HepG2 (cell line): ENCODE measurements at regions not wholly inside any gene's neighbourhood (a gene's known extent, or its start where the extent isn't known, plus 50 kb on each side); places are given as distances from the start of the nearest gene placed in this dataset.

Experiments
- ATAC-seq: fragments of 200-7000 bp; cut with Tn5 transposase; 3 replicates; pipeline ENCODE4 v1.9.1; 2020; ENCODE audit warnings: mild to moderate bottlenecking, moderate library complexity
- BruUV-seq: library from RNA; stranded (reverse); fragments of 400-500 nt; replicated peaks from 2 replicates; lab custom pipeline; 2021; lab: Mats Ljungman, UMichigan
- CTCF ChIA-PET: fragments of 300-600 bp; formaldehyde crosslinking; extraction: SDS; loops from one replicate; lab custom pipeline; 2021; ENCODE audit warnings: low total read pairs, inconsistent platforms, low intra/inter-chr PET ratio; lab: Yijun Ruan, JAX
- POLR2A ChIA-PET: fragments of 350-600 bp; sonication (Branson Sonifier 250); formaldehyde crosslinking; loops from one replicate; lab custom pipeline; 2020; ENCODE audit warnings: antibody characterized with exemption, inconsistent platforms; lab: Yijun Ruan, JAX
- DNase-seq: peaks from one replicate; pipeline ENCODE4 v3.0.0-alpha.2; 2015; ENCODE audit warnings: low spot score
- FAIRE-seq: peaks from 3 replicates; lab custom pipeline; 2011; peaks lifted over from hg19 to GRCh38; lab: Jason Lieb, UNC
- H2AFZ ChIP-seq: one replicate; pipeline ENCODE4 v1.6.1; 2011; ENCODE audit warnings: low read length, inconsistent platforms
- H3K27ac ChIP-seq: fragments of 300-600 bp; 3 replicates; pipeline ENCODE4 v1.8.0; 2011; ENCODE audit warnings: mixed run types, mild to moderate bottlenecking, mixed read lengths, low read length, inconsistent platforms; ENCODE audit not compliant: insufficient read depth; ENCODE audit errors: extremely low read length
- H3K27me3 ChIP-seq, 2 experiments: fragments of 200-600 bp in 1 of 2; 2 replicates in 1 of 2; 3 replicates in 1 of 2; pipeline versions ENCODE4 v1.6.0 to v1.8.0; 2011; ENCODE audit warnings: low read length in 2 of 2, mild to moderate bottlenecking in 2 of 2, moderate library complexity in 2 of 2, inconsistent platforms in 1 of 2; ENCODE audit not compliant: insufficient read depth in 2 of 2, control insufficient read depth in 1 of 2
- H3K36me3 ChIP-seq, 2 experiments: fragments of 200-600 bp in 1 of 2; replicated peaks in 1 of 2; 2 replicates in 1 of 2; 3 replicates in 1 of 2; pipeline versions ENCODE4 v1.5.1 to v1.8.0; 2011; ENCODE audit warnings: low read length in 2 of 2, inconsistent platforms in 1 of 2; ENCODE audit not compliant: insufficient read depth in 2 of 2, control insufficient read depth in 1 of 2
- H3K4me1 ChIP-seq: 2 replicates; pipeline ENCODE4 v1.5.1; 2012; ENCODE audit warnings: low read length, inconsistent platforms; ENCODE audit not compliant: insufficient read depth
- H3K4me2 ChIP-seq: 2 replicates; pipeline ENCODE4 v1.6.0; 2011; ENCODE audit warnings: low read depth, low read length, inconsistent platforms
- H3K4me3 ChIP-seq, 3 experiments: fragments of 200-600 bp in 1 of 3; sonication (generic), shearing (Covaris generic) in 1 of 3; replicated peaks in 1 of 3; 2 replicates each; pipeline ENCODE4 v1.5.1; 2011 to 2016; ENCODE audit warnings: low read length in 3 of 3, inconsistent platforms in 2 of 3, low read depth in 2 of 3, mild to moderate bottlenecking in 2 of 3, control low read depth in 1 of 3, mixed read lengths in 1 of 3; ENCODE audit not compliant: insufficient read depth in 1 of 3
- H3K79me2 ChIP-seq: one replicate; pipeline ENCODE4 v1.6.1; 2011; ENCODE audit warnings: low read length, inconsistent platforms; ENCODE audit not compliant: insufficient read depth
- H3K9ac ChIP-seq: 2 replicates; pipeline ENCODE4 v1.6.0; 2011; ENCODE audit warnings: mild to moderate bottlenecking, low read depth, low read length, inconsistent platforms; ENCODE audit not compliant: insufficient read depth
- H3K9me3 ChIP-seq: 2 replicates; pipeline ENCODE4 v1.5.1; 2012; ENCODE audit warnings: mild to moderate bottlenecking, low read length
- H4K20me1 ChIP-seq: 2 replicates; pipeline ENCODE4 v1.6.0; 2011; ENCODE audit warnings: inconsistent platforms, mild to moderate bottlenecking, low read length, moderate library complexity; ENCODE audit not compliant: insufficient read depth
- DPF2 ChIP-seq: sonication (generic); formaldehyde crosslinking; IDR thresholded peaks from 2 replicates; pipeline ENCODE4 v1.4.0; 2020; ENCODE audit warnings: mild to moderate bottlenecking, low read depth, missing genetic modification reagents, borderline replicate concordance
- HBP1 ChIP-seq: IDR thresholded peaks from 2 replicates; pipeline ENCODE4 v1.6.1; 2016; ENCODE audit warnings: low read depth, control low read depth
- PBX3 ChIP-seq: sonication (generic); formaldehyde crosslinking; IDR thresholded peaks from 2 replicates; pipeline ENCODE4 v1.8.1; 2023; ENCODE audit warnings: missing genetic modification reagents, inconsistent platforms, borderline replicate concordance
- TBX3 ChIP-seq: fragments of 450-650 bp; IDR thresholded peaks from 2 replicates; pipeline ENCODE4 v1.6.1; 2017; ENCODE audit warnings: antibody characterized with exemption, mild to moderate bottlenecking, inconsistent platforms, borderline replicate concordance
- TEF ChIP-seq: sonication (generic); formaldehyde crosslinking; IDR thresholded peaks from 2 replicates; pipeline ENCODE4 v1.5.0; 2020; ENCODE audit warnings: missing genetic modification reagents
- TP53 ChIP-seq: sonication (generic); formaldehyde crosslinking; conservative IDR thresholded peaks from 2 replicates; pipeline ENCODE4 v1.4.0; 2020; ENCODE audit warnings: missing genetic modification reagents
- TRIM24 ChIP-seq: sonication (generic); formaldehyde crosslinking; IDR thresholded peaks from 2 replicates; pipeline ENCODE4 v1.8.0; 2022; ENCODE audit warnings: mild to moderate bottlenecking, missing genetic modification reagents
- ZFAT ChIP-seq: sonication (generic); formaldehyde crosslinking; conservative IDR thresholded peaks from 2 replicates; pipeline ENCODE4 v1.8.1; 2023; ENCODE audit warnings: missing genetic modification reagents, inconsistent platforms
- ZFP36L2 ChIP-seq: sonication (generic); formaldehyde crosslinking; IDR thresholded peaks from 2 replicates; pipeline ENCODE4 v1.4.0; 2020; ENCODE audit warnings: missing genetic modification reagents
- ZNF136 ChIP-seq: sonication (generic); formaldehyde crosslinking; IDR thresholded peaks from 2 replicates; pipeline ENCODE4 v1.8.1; 2022; ENCODE audit warnings: low read depth, mild to moderate bottlenecking, moderate library complexity, missing genetic modification reagents
- ZNF775 ChIP-seq: sonication (generic); formaldehyde crosslinking; IDR thresholded peaks from 2 replicates; pipeline ENCODE4 v1.4.0; 2020; ENCODE audit warnings: missing genetic modification reagents, mild to moderate bottlenecking, moderate library complexity, borderline replicate concordance
- ZSCAN21 ChIP-seq: sonication (generic); formaldehyde crosslinking; IDR thresholded peaks from 2 replicates; pipeline ENCODE4 v1.8.0; 2022; ENCODE audit warnings: mild to moderate bottlenecking, missing genetic modification reagents, moderate library complexity, borderline replicate concordance
- WGBS: methylation state at CpG from one replicate; pipeline ENCODE4 v1.1.6; 2017; ENCODE audit warnings: low lambda C conversion rate; 5-methylcytosine and 5-hydroxymethylcytosine counted together
- in situ Hi-C: cut with HindIII; loops from 2 replicates; pipeline ENCODE4 v1.10.0; 2017; ENCODE audit warnings: low pct_unique_long_range_greater_than_20kb; ENCODE audit not compliant: extremely low pct_ligation_motif_present
- intact Hi-C: fragments of 100-400 bp; cut with micrococcal nuclease; formaldehyde crosslinking; loops from one replicate; pipeline ENCODE4 v1.10.0; 2022; ENCODE audit not compliant: unreplicated experiment
- small RNA-seq, 3 experiments: library from RNA; depleted of rRNA; stranded (forward); fragments of <200 nt; gene quantifications; one replicate each; pipeline ENCODE3, GENCODE V24; 2012; ENCODE audit warnings: low read depth in 2 of 3, low replicate concordance in 1 of 3; ENCODE audit not compliant: insufficient read length in 3 of 3, insufficient read depth in 2 of 3

GRCh38 chr18:62664414-62664813 is 50.9 kb upstream of the PHLPP1 start (continued):
- no peak for TF ChIP-seq PBX3 (CRISPR knock-in tag)
- TF ChIP-seq TEF = no peak
- TF ChIP-seq ZNF136 (CRISPR knock-in tag) = no peak
- TF ChIP-seq ZNF775 (CRISPR knock-in tag) = no peak
- no peak for TF ChIP-seq TRIM24
- TF ChIP-seq HBP1 (CRISPR knock-in tag) = no peak

GRCh38 chr18:62665188-62665587 is 50.2 kb upstream of the PHLPP1 start:
- no peak for DNase-seq
- Histone ChIP-seq H3K27me3 (no peaks in the 10 kb centered on the region), H2AFZ (no peak overlapping the region), H3K9me3 (no peaks in the 10 kb centered on the region), H3K4me1 (peaks cover 20% of the 10 kb centered on the region), H3K36me3 (no peaks in the 10 kb centered on the region), H3K79me2 (no peaks in the 10 kb centered on the region), H3K4me2 (no peak overlapping the region), H3K27ac (no peak overlapping the region), H4K20me1 (no peaks in the 10 kb centered on the region), H3K4me3 (no peak overlapping the region), H3K9ac (no peak overlapping the region)
- intact Hi-C loops = no loop called here
- FAIRE-seq = no peak
- CTCF ChIA-PET = no interaction called here
- no peak for ATAC-seq
- in situ Hi-C loops = no loop called here
- no TSS peak for BruUV-seq
- POLR2A ChIA-PET = no interaction called here
- TF ChIP-seq DPF2 (CRISPR knock-in tag) = no peak
- TF ChIP-seq ZFAT (CRISPR knock-in tag) = no peak
- TF ChIP-seq ZSCAN21 (CRISPR knock-in tag) = no peak
- TF ChIP-seq TBX3 = no peak
- no peak for TF ChIP-seq TP53
- TF ChIP-seq ZFP36L2 (CRISPR knock-in tag) = no peak
- 29% methylated on average over 4 of the region's 4 CpGs for whole genome bisulfite sequencing

Small RNA genes in the stretch of these regions (small RNA-seq; reads per million reads assigned to genes)
- gene RN7SL705P = 0 reads per million in 3 experiments
